GM13977 (cell line): ENCODE measurements at regions not wholly inside any gene's neighbourhood (a gene's known extent, or its start where the extent isn't known, plus 50 kb on each side); places are given as distances from the start of the nearest gene placed in this dataset.

Experiments
- DNase-seq: peaks from one replicate; pipeline ENCODE4 v3.0.0; 2012; ENCODE audit warnings: low spot score
- CTCF ChIP-seq: IDR thresholded peaks from 2 replicates; pipeline ENCODE4 v1.5.1; 2012; ENCODE audit warnings: mild to moderate bottlenecking, control low read depth; ENCODE audit not compliant: insufficient read depth; ENCODE audit errors: extremely low read depth, missing control alignments
- in situ Hi-C: fragments of 300-500 bp; cut with MboI; formaldehyde crosslinking; loops from one replicate; pipeline ENCODE4 v1.12.0; 2022; ENCODE audit warnings: low sequenced_read_pairs, low pct_unique_long_range_greater_than_20kb, mixed read lengths, inconsistent platforms; ENCODE audit not compliant: unreplicated experiment

- in situ Hi-C loops: no loop called here
- TF ChIP-seq CTCF: no peak
- no peak for DNase-seq
These were observed 163.8 kb upstream of the CTNNB1 start for GRCh38 chr3:41035456-41036022.

- DNase-seq: no peak
- TF ChIP-seq CTCF: no peak
- in situ Hi-C loops: no loop called here
These were observed 161.5 kb upstream of the CTNNB1 start for GRCh38 chr3:41037651-41038334.

- in situ Hi-C loops: no loop called here
- TF ChIP-seq CTCF: no peak
- no peak for DNase-seq
These were observed 159.0 kb upstream of the CTNNB1 start for GRCh38 chr3:41040256-41040655.

- TF ChIP-seq CTCF: no peak
- no peak for DNase-seq
- in situ Hi-C loops: no loop called here
These were observed 157.8 kb upstream of the CTNNB1 start for GRCh38 chr3:41041462-41041861.

GRCh38 chr3:41041899-41042298 lies 157.4 kb upstream of the CTNNB1 start:
- no peak for DNase-seq
- no peak for TF ChIP-seq CTCF
- in situ Hi-C loops: no loop called here

GRCh38 chr3:41044523-41044922 lies 154.8 kb upstream of the CTNNB1 start:
- in situ Hi-C loops: no loop called here
- DNase-seq: no peak
- no peak for TF ChIP-seq CTCF
